ENCODE measurements at regions not wholly inside any gene's neighbourhood (a gene's known extent, or its start where the extent isn't known, plus 50 kb on each side); places are given as distances from the start of the nearest gene placed in this dataset.

GRCh38 chr6:63466242-63466733 lies 106.0 kb upstream of the LOC128125822 start:
- no peak for TF ChIP-seq CTCF (conservative IDR thresholded peaks at IDR 0.05 in 1 of 2, IDR thresholded peaks at IDR 0.05 in 1 of 2; ENCODE audit: extremely low read depth in 1 of 2, insufficient read depth in 1 of 2, low read depth in 1 of 2, low read length in 2 of 2)
- no peak for TF ChIP-seq EZH2 (IDR thresholded peaks at IDR 0.05; ENCODE audit: borderline replicate concordance, low read length)

Data from mammary epithelial cell (primary cell).